ENCODE measurements at regions not wholly inside any gene's neighbourhood (a gene's known extent, or its start where the extent isn't known, plus 50 kb on each side); places are given as distances from the start of the nearest gene placed in this dataset.

- no peak for DNase-seq
Observed at GRCh38 chr9:80259079-80259478, 687.3 kb downstream of the TLE4 start.

GRCh38 chr9:80251778-80252177, 680.0 kb downstream of the TLE4 start:
- no peak for DNase-seq

GRCh38 chr9:80242022-80242421, 670.3 kb downstream of the TLE4 start:
- no peak for DNase-seq

DNA sequence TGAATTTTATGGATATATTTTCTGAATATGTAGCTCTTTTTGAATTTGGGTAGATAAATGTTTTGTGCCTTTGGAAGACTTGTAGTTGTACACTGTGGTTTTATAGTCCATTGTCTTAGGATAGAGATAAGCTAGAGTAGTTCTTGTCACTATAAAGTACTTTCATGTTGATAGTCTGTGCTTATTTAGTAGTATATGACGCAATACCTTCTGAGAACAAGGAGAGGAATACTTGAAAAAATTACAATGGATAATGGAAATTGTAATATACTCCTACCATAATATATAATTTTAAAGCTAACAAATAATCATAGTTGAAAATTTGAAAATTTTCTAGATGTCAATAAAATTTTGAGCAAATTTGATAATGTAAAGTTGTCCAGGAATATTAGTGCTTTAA, 664.0 kb downstream of the TLE4 start:
- DNase-seq, result no peak

- no peak for DNase-seq
Observed at GRCh38 chr9:80233906-80234305, 662.1 kb downstream of the TLE4 start.

GRCh38 chr9:80233102-80233843, 661.5 kb downstream of the TLE4 start:
- DNase-seq, result no peak

DNA sequence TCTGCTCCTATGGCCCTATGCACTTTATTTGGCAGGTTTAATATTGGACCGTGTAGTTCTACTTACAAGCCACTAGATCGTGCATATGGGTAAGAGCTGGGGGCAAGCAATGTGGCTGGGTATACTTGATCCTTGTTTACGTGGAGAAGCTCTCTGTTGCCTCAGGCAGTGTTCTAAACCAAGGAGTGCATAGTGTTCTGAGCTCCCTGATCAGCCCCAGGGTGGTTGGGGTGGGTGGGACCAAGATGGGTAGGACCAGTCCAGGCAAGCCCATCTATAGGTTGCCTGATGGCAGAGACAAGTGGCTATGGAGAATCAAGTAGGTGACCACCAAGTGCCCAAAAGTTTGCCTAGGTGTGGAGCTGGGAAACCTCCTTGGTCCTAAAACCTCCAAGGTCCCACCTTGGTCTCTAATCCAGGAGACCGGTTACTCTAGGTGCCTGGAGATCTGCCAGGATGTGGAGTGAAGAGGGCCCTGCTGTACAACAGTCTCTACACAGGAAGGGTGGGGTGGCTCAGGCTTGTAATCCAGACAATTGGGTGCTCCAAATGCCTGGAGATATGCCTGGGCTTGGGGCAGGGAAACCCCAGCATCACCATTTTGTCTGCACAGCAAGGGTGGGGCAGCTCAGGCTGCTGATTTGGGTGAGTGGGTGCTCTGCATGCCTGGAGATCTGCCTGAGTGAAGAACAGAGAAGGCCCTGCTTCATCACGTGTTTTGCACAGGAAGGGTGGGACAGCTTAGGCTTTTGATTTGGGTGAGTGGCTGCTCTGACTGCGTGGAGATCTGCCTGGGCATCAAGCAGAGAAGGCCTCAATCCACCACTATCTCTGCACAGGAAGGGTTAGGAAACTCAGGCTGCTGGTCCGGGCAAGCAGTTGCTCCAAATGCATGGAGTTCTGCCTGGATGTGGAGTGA, 659.8 kb downstream of the TLE4 start:
- no peak for DNase-seq

GRCh38 chr9:80223897-80224296, 652.1 kb downstream of the TLE4 start:
- no peak for DNase-seq

GRCh38 chr9:80222466-80223169, 650.9 kb downstream of the TLE4 start:
- DNase-seq, result no peak

GRCh38 chr9:80218328-80218727, 646.6 kb downstream of the TLE4 start:
- no peak for DNase-seq

GRCh38 chr9:80213613-80214012, 641.8 kb downstream of the TLE4 start:
- DNase-seq, result no peak

GRCh38 chr9:80208696-80209095, 636.9 kb downstream of the TLE4 start:
- DNase-seq, result no peak

- DNase-seq, result no peak
Observed at GRCh38 chr9:80204054-80204453, 632.3 kb downstream of the TLE4 start.

- DNase-seq, result no peak
Observed at GRCh38 chr9:80197661-80198060, 625.9 kb downstream of the TLE4 start.

- DNase-seq, result no peak
Observed at GRCh38 chr9:80191108-80191507, 619.3 kb downstream of the TLE4 start.

DNA sequence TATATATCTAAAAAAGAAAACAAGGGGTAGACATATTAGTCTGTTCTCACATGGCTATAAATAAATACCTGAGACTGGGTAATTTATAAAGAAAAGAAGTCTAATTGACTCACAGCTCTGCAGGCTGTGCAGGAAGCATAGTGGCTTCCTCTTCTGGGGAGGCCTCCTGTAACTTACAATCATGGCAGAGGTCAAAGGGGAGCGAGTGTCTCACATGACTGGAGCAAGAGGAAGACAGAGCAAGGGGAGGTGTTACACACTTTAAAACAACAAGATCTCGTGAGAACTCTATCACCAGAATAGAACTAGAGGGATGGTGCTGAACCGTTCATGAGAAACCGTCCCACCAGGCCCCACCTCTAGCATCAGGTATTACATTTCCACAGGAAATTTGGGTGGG, 616.8 kb downstream of the TLE4 start:
- no peak for DNase-seq

GRCh38 chr9:80185112-80185738, 613.5 kb downstream of the TLE4 start:
- DNase-seq, result no peak

GRCh38 chr9:80177949-80178480, 606.2 kb downstream of the TLE4 start:
- no peak for DNase-seq

DNA sequence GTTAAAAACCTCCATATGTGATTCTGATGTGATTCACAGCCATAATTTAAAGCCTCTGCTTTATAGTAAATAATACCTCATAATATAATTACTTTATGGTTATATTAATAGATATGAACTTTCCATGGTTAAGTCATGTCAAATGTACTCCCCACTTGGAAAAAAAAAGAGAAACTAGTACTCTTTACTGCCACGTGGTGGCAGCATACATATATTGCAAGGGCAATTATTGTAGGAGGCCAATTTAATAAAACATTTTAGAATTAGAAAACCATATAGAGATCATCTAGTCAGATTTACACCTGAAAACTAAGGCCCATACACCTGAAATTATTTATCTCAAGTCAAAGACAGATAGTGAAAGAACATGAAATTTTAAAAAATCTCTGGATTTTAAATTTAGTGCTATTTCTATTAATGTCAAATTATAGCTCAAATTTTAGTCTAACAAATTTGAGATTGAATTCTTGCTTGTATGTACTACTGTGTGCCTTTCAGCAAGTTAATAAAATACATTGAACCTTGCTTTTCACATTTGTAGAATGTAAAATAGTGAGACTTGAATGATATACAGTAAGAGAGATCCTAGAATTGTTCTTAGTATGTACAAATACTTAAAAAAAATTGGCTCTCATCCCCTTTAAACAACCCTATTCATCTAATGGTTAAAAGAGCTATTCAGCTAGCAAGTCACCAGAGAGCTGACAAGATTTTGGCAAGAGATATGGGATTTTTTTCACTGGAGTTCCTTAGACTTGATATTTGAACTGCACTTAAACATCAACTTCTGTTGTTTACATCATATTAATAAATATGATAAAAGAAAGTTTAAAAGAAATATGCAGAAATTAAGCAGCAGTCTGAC, 603.8 kb downstream of the TLE4 start:
- peak; percentile 14 for DNase-seq

DNA sequence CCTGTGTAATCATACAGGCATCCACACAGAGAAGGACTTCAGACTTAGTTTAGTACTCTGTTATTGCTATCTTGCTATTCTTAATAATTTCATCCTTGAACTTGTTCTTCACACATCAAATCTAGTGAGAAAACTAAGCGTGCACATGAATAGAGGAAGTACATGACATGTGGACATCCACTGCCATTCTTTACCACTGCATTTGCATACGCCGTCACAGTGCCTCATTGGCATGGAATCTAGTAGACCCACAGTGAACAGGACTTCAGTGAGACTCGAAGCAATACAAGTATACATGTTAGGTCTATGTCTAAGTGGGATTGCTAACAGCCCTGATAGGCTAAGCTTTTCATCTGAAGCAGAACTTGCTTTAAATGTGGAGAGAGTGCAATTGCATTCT, 592.1 kb downstream of the TLE4 start:
- no peak for DNase-seq

DNA sequence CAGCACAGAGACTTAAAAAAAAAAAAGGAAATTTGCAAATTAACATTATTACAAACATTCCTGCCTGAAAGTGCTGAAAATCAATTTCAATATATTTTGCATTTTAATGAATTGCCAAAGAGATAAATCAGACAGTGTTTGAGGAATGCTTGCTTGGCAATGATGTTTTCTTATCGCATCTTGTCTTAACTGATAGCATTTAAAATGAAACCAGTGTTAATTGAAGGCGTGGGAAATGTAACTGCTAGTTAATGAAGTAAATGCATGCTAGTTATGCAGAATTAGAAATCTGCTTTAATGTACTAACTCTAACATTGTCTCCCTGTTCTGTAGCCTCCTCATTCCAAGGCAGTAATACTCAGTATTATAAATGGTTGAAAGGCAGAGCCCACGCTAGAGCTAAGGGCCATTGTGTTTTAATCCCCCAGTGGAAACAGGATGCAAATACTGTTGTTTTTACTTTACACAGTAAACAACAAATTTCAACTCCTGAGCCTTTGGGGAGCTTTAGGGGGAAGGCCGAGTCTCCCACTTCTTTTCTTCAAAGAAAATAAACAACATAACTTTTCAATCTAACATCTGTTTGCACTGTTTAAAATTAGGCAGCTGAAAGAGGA, 586.9 kb downstream of the TLE4 start:
- no peak for DNase-seq
